Duodenal mucosa (tissue), 2 donors: ENCODE measurements at regions not wholly inside any gene's neighbourhood (a gene's known extent, or its start where the extent isn't known, plus 50 kb on each side); places are given as distances from the start of the nearest gene placed in this dataset.
A peak's percentile ranks its signal among the peaks of the same experiment; 100 is the strongest.

Experiments used
- H3K27ac ChIP-seq: one replicate; pipeline ENCODE4 v1.7.0; 2013; ENCODE audit warnings: low read depth, low read length
- H3K27me3 ChIP-seq, 2 donors: one replicate each; pipeline ENCODE4 v1.7.0; 2013; ENCODE audit warnings: low read length in 2 of 2, control low read depth in 1 of 2; ENCODE audit not compliant: insufficient read depth in 2 of 2, control insufficient read depth in 1 of 2
- H3K36me3 ChIP-seq, 2 donors: one replicate each; pipeline ENCODE4 v1.7.0; 2013; ENCODE audit warnings: low read length in 2 of 2, control low read depth in 1 of 2; ENCODE audit not compliant: insufficient read depth in 2 of 2, control insufficient read depth in 1 of 2
- H3K4me1 ChIP-seq, 2 donors: one replicate each; pipeline ENCODE4 v1.7.0; 2013; ENCODE audit warnings: low read length in 2 of 2, control low read depth in 1 of 2; ENCODE audit not compliant: insufficient read depth in 2 of 2, control insufficient read depth in 1 of 2
- H3K4me3 ChIP-seq, 2 donors: one replicate each; pipeline ENCODE4 v1.7.0; 2013; ENCODE audit warnings: low read length in 2 of 2, low read depth in 1 of 2
- H3K9ac ChIP-seq, 2 donors: one replicate each; pipeline ENCODE4 v1.7.0; 2013; ENCODE audit warnings: low read length in 2 of 2, low read depth in 1 of 2
- H3K9me3 ChIP-seq, 2 donors: one replicate each; pipeline ENCODE4 v1.7.0; 2013; ENCODE audit warnings: low read length in 2 of 2, control low read depth in 1 of 2; ENCODE audit not compliant: control insufficient read depth in 1 of 2

GRCh38 chr16:79288066-79288465, 312.5 kb downstream of the MAF start:
- H3K4me1 ChIP-seq: peaks cover 11 to 17% of the 10 kb centered on the region in 2 donors
- no peak overlapping the region for H3K27ac ChIP-seq

DNA sequence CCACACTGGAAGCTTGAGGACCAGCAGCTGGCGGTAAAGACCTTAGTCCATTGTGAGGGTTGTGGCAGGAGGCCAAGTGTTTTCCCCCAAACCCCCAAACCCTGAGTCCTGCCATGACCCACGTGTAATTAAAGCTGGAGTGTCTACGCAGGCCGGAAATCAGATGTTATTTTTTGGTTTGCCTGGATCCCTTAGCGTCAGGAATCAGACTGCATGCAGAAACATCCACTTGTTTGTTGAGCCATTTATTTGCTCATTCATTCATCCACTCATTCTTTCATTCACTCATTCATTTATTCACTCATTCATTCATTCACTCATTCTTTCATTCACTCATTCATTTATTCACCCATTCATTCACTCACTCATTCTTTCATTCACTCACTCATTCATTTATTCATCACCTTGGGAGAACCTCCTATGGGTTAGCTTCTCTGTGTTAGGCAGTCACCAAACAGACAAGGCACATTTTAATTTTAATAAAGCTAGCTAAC, 313.1 kb downstream of the MAF start:
- no peaks in the 10 kb centered on the region for H3K9me3 ChIP-seq
- H3K27ac ChIP-seq: no peak overlapping the region
- peaks cover 11 to 17% of the 10 kb centered on the region in 2 donors for H3K4me1 ChIP-seq
- peak overlapping the region; percentile 12 to 39 for H3K9ac ChIP-seq
- H3K36me3 ChIP-seq: no peaks in the 10 kb centered on the region
- H3K27me3 ChIP-seq: no peaks in the 10 kb centered on the region
- H3K4me3 ChIP-seq: peak overlapping the region; percentile 51 to 53

More at GRCh38 chr16:79288066-79288465, 312.5 kb downstream of the MAF start:
- Histone ChIP-seq H3K36me3 (no peaks in the 10 kb centered on the region), H3K9me3 (no peaks in the 10 kb centered on the region), H3K27me3 (no peaks in the 10 kb centered on the region), H3K9ac (no peak overlapping the region), H3K4me3 (no peak overlapping the region)

DNA sequence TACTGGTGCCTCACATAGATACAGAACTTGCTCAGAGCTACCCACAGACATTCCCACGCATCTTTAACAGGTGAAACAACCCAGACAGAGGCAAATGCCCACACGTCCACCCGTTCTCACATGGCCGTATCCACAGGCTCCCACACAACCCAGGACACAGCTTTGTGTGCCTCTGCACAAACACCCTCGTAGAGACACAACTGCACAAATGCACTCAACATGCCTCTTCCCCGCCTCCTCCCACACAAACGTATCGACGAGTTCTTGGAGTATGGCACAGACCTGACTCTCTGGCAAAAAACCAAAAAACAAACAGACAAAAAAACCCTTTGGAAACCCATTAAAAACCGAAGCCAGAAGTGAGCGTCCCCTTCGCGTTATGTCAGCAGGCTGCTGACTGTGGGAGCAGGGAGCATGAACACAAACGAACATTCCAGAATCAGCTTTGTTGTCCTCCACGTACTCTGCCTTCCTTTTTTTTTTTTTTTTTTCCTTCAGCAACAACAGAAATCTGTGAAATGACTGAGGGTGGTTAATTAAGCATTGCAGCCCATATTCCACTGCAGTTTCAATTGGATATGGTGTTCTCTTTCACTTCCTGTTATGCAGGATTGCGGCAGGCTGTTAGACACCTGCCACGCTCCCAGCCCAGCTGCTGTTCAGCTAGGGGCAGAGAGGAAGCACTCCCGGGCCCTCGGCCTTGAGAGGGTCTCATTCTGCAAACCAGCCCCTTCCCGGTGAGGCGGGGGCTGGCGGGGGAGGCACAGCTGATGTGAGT, 313.7 kb downstream of the MAF start:
- no peaks in the 10 kb centered on the region for H3K27me3 ChIP-seq
- H3K4me3 ChIP-seq: peak overlapping the region; percentile 51 to 53
- H3K9me3 ChIP-seq: no peaks in the 10 kb centered on the region
- no peak overlapping the region for H3K27ac ChIP-seq
- H3K36me3 ChIP-seq: no peaks in the 10 kb centered on the region
- peak overlapping the region; percentile 12 to 39 for H3K9ac ChIP-seq
- peaks cover 11 to 17% of the 10 kb centered on the region in 2 donors for H3K4me1 ChIP-seq

DNA sequence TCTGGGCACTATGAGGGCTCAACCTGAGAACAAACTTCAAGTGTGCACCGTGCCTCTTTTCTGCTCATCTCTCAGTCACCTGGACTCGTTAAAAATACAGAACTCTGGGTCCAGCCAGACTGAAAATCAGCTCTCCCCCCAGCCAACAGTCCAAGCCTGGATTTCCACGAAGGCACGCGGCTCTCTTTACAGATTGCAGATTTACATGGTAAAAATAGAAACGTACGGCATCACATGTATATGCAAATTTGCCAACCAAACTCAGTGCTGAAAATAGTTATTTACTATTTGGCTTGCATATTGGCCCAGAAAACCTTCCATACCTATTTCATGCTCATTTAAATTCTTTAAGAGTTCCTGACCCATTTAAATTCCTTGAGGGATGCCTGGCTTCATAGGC, 315.8 kb downstream of the MAF start:
- Histone ChIP-seq H3K27ac (no peak overlapping the region), H3K4me1 (peaks cover 11 to 17% of the 10 kb centered on the region in 2 donors), H3K27me3 (no peaks in the 10 kb centered on the region), H3K9me3 (no peaks in the 10 kb centered on the region), H3K9ac (no peak overlapping the region), H3K4me3 (no peak overlapping the region), H3K36me3 (no peaks in the 10 kb centered on the region)

- Histone ChIP-seq H3K4me1 (peaks cover 16 to 17% of the 10 kb centered on the region in 2 donors), H3K4me3 (no peak overlapping the region), H3K9ac (no peak overlapping the region), H3K36me3 (no peaks in the 10 kb centered on the region), H3K27me3 (no peaks in the 10 kb centered on the region), H3K9me3 (no peaks in the 10 kb centered on the region), H3K27ac (no peak overlapping the region)
Measured at GRCh38 chr16:79283578-79283977, 317.0 kb downstream of the MAF start.

- Histone ChIP-seq H3K27me3 (no peaks in the 10 kb centered on the region), H3K27ac (no peak overlapping the region), H3K9ac (no peak overlapping the region), H3K36me3 (no peaks in the 10 kb centered on the region), H3K9me3 (no peaks in the 10 kb centered on the region), H3K4me1 (peaks cover 16 to 20% of the 10 kb centered on the region in 2 donors), H3K4me3 (no peak overlapping the region)
Measured at GRCh38 chr16:79282806-79283205, 317.7 kb downstream of the MAF start.

DNA sequence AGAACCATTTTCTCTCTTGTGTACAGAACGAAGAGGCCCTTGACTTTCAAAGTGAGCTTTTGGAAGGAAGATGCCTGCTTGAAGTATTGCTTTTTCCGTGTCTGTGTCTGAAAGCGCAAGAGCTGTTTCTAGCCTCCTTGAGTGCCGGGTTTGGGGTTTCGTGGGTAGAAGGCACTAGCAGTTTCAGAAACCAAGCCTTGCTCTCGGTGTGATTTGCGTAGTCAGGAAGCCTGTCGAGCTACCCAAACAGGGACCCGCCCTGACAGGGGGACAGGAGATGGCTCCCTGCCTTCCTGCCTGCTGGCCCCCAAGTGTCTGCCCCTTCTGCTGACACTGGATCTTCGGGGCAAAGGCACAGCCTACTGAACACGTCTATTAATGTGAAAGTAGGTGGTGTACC, 322.0 kb downstream of the MAF start:
- H3K27ac ChIP-seq: no peak overlapping the region
- peaks cover 4 to 8% of the 10 kb centered on the region in 2 donors for H3K4me1 ChIP-seq

DNA sequence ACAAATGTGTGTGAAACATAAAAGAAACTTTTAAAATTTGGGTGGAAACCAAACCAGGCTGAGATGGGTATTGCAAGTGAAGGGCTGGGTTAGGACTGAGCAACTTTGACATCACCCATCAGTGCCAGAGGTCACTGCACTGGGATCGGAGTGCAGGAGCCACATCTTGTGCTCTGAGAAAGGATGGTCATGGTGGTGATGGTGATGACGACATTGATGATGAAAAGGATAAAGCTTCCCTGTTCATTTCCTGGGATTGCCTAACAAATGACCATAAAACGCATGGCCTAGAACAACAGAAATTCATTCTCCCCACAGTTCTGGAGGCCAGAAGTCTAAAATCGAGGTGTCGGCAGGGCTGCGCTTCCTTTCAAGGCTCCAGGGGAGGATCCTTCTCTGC, 324.0 kb downstream of the MAF start:
- Histone ChIP-seq H3K9me3 (no peaks in the 10 kb centered on the region), H3K4me1 (peaks cover 4 to 5% of the 10 kb centered on the region in 2 donors), H3K9ac (no peak overlapping the region), H3K36me3 (no peaks in the 10 kb centered on the region), H3K4me3 (no peak overlapping the region), H3K27me3 (no peaks in the 10 kb centered on the region), H3K27ac (no peak overlapping the region)

More for the DNA sequence above, 322.0 kb downstream of the MAF start:
- Histone ChIP-seq H3K4me3 (no peak overlapping the region), H3K36me3 (no peaks in the 10 kb centered on the region), H3K9ac (no peak overlapping the region), H3K27me3 (no peaks in the 10 kb centered on the region), H3K9me3 (no peaks in the 10 kb centered on the region)

GRCh38 chr16:79274264-79274663, 326.3 kb downstream of the MAF start:
- H3K9me3 ChIP-seq: no peaks in the 10 kb centered on the region
- H3K36me3 ChIP-seq: no peaks in the 10 kb centered on the region
- peaks cover 4 to 6% of the 10 kb centered on the region in 2 donors for H3K4me1 ChIP-seq
- no peak overlapping the region for H3K27ac ChIP-seq
- H3K4me3 ChIP-seq: no peak overlapping the region
- H3K27me3 ChIP-seq: no peaks in the 10 kb centered on the region
- no peak overlapping the region for H3K9ac ChIP-seq

- no peak overlapping the region for H3K4me3 ChIP-seq
- no peaks in the 10 kb centered on the region for H3K36me3 ChIP-seq
- peaks cover 5% of the 10 kb centered on the region in 2 donors for H3K4me1 ChIP-seq
- H3K27ac ChIP-seq: no peak overlapping the region
- H3K9ac ChIP-seq: no peak overlapping the region
- no peaks in the 10 kb centered on the region for H3K9me3 ChIP-seq
- no peaks in the 10 kb centered on the region for H3K27me3 ChIP-seq
Measured at GRCh38 chr16:79272141-79272577, 328.4 kb downstream of the MAF start.
